Suprapubic skin (tissue), 3 donors: ENCODE measurements at regions not wholly inside any gene's neighbourhood (a gene's known extent, or its start where the extent isn't known, plus 50 kb on each side); places are given as distances from the start of the nearest gene placed in this dataset.

Experiments
- CTCF ChIP-seq, 2 donors: fragments of 200-600 bp in 1 of 2; fragments of 450-650 bp in 1 of 2; sonication (generic) in 1 of 2; IDR thresholded peaks; one replicate each; pipeline ENCODE4 v1.5.1; 2016 to 2019; ENCODE audit warnings: antibody characterized with exemption in 2 of 2, mild to moderate bottlenecking in 1 of 2, moderate library complexity in 1 of 2
- EP300 ChIP-seq: sonication (generic); formaldehyde crosslinking; IDR thresholded peaks from one replicate; pipeline ENCODE4 v1.6.1; 2017; ENCODE audit warnings: antibody characterized with exemption

GRCh38 chr15:39014682-39015081 lies 450.1 kb upstream of the RASGRP1 start:
- no peak for TF ChIP-seq EP300
- no peak for TF ChIP-seq CTCF (IDR thresholded peaks at IDR 0.05)
